HEK293 (cell line): ENCODE measurements at regions not wholly inside any gene's neighbourhood (a gene's known extent, or its start where the extent isn't known, plus 50 kb on each side); places are given as distances from the start of the nearest gene placed in this dataset.

ENCODE experiments used
- CTCF ChIA-PET: fragments of 350-600 bp; formaldehyde crosslinking; extraction: SDS; loops from one replicate; lab custom pipeline; 2021; ENCODE audit warnings: antibody characterized with exemption; lab: Yijun Ruan, JAX
- POLR2A ChIA-PET: fragments of 300-600 bp; formaldehyde crosslinking; extraction: SDS; loops from one replicate; lab custom pipeline; 2020; ENCODE audit warnings: antibody characterized with exemption, inconsistent platforms; lab: Yijun Ruan, JAX
- H3K27ac ChIP-seq: fragments of 200-500 bp; sonication (Bioruptor generic); 2 replicates; pipeline ENCODE4 v1.5.1; 2014; ENCODE audit warnings: low read depth, low read length, control low read depth, inconsistent platforms; ENCODE audit errors: extremely low read depth
- H3K36me3 ChIP-seq, 2 experiments: fragments of 200-500 bp in 1 of 2; sonication (Bioruptor generic) in 1 of 2; 1 replicate in 1 of 2; 2 replicates in 1 of 2; pipeline ENCODE4 v1.5.1; 2014 to 2017; ENCODE audit warnings: inconsistent platforms in 2 of 2, low read length in 2 of 2; ENCODE audit not compliant: control insufficient read depth in 2 of 2, insufficient read depth in 1 of 2
- H3K4me1 ChIP-seq: fragments of 200-500 bp; sonication (Bioruptor generic); 2 replicates; pipeline ENCODE4 v1.5.1; 2014; ENCODE audit warnings: mild to moderate bottlenecking, low read length, inconsistent platforms; ENCODE audit not compliant: control insufficient read depth, insufficient read depth
- H3K4me3 ChIP-seq: 2 replicates; pipeline ENCODE4 v1.5.1; 2011; ENCODE audit warnings: low read depth, mild to moderate bottlenecking, control low read depth, low read length, moderate library complexity
- H3K9me3 ChIP-seq: fragments of 200-500 bp; sonication (Bioruptor generic); 2 replicates; pipeline ENCODE4 v1.5.1; 2014; ENCODE audit warnings: low read depth, low read length, inconsistent platforms; ENCODE audit not compliant: control insufficient read depth, insufficient read depth
- FEZF1 ChIP-seq: fragments of 450-650 bp; formaldehyde crosslinking; IDR thresholded peaks from 2 replicates; pipeline ENCODE4 v1.5.1; 2016; ENCODE audit warnings: missing biosample characterization, missing genetic modification characterization
- GLI2 ChIP-seq: fragments of 450-650 bp; formaldehyde crosslinking; IDR thresholded peaks from 2 replicates; pipeline ENCODE4; 2017; ENCODE audit warnings: missing biosample characterization, missing genetic modification characterization, low read depth, borderline replicate concordance
- GLI4 ChIP-seq: fragments of 450-650 bp; formaldehyde crosslinking; IDR thresholded peaks from 2 replicates; pipeline ENCODE4 v1.5.1; 2016; ENCODE audit warnings: missing biosample characterization, missing genetic modification characterization
- KLF7 ChIP-seq: fragments of 450-650 bp; formaldehyde crosslinking; IDR thresholded peaks from 2 replicates; pipeline ENCODE4 v1.5.1; 2016; ENCODE audit warnings: missing biosample characterization, missing genetic modification characterization, borderline replicate concordance
- OSR2 ChIP-seq: fragments of 450-650 bp; formaldehyde crosslinking; IDR thresholded peaks from 2 replicates; pipeline ENCODE4 v1.5.1; 2016; ENCODE audit warnings: missing biosample characterization, missing genetic modification characterization
- YY1 ChIP-seq: fragments of 450-650 bp; formaldehyde crosslinking; IDR thresholded peaks from 2 replicates; pipeline ENCODE4 v1.5.1; 2018; ENCODE audit warnings: missing biosample characterization, missing genetic modification characterization
- ZBTB1 ChIP-seq: fragments of 450-650 bp; formaldehyde crosslinking; IDR thresholded peaks from 2 replicates; pipeline ENCODE4 v1.5.1; 2016; ENCODE audit warnings: missing biosample characterization, missing genetic modification characterization
- ZBTB49 ChIP-seq: fragments of 450-650 bp; formaldehyde crosslinking; IDR thresholded peaks from 2 replicates; pipeline ENCODE4 v1.5.1; 2016; ENCODE audit warnings: missing biosample characterization, missing genetic modification characterization, low read depth
- ZNF10 ChIP-seq: fragments of 450-650 bp; formaldehyde crosslinking; IDR thresholded peaks from 2 replicates; pipeline ENCODE4 v1.5.1; 2017; ENCODE audit warnings: missing biosample characterization, missing genetic modification characterization
- ZNF18 ChIP-seq: fragments of 450-650 bp; formaldehyde crosslinking; IDR thresholded peaks from 2 replicates; pipeline ENCODE4 v1.5.1; 2016; ENCODE audit warnings: missing biosample characterization, missing genetic modification characterization
- ZNF211 ChIP-seq: fragments of 450-650 bp; formaldehyde crosslinking; IDR thresholded peaks from 2 replicates; pipeline ENCODE4 v1.5.1; 2016; ENCODE audit warnings: low read depth, missing biosample characterization, missing genetic modification characterization
- ZNF248 ChIP-seq: fragments of 450-650 bp; formaldehyde crosslinking; IDR thresholded peaks from 2 replicates; pipeline ENCODE4 v1.5.1; 2017; ENCODE audit warnings: missing biosample characterization, missing genetic modification characterization
- ZNF280C ChIP-seq: fragments of 450-650 bp; formaldehyde crosslinking; IDR thresholded peaks from 2 replicates; pipeline ENCODE4 v1.5.1; 2016; ENCODE audit warnings: missing biosample characterization, missing genetic modification characterization
- ZNF324 ChIP-seq: fragments of 450-650 bp; formaldehyde crosslinking; IDR thresholded peaks from 2 replicates; pipeline ENCODE4 v1.5.1; 2016; ENCODE audit warnings: missing biosample characterization, missing genetic modification characterization
- ZNF404 ChIP-seq: fragments of 450-650 bp; formaldehyde crosslinking; IDR thresholded peaks from 2 replicates; pipeline ENCODE4 v1.5.1; 2017; ENCODE audit warnings: missing biosample characterization, missing genetic modification characterization
- ZNF501 ChIP-seq: fragments of 450-650 bp; formaldehyde crosslinking; IDR thresholded peaks from 2 replicates; pipeline ENCODE4 v1.5.1; 2016; ENCODE audit warnings: missing biosample characterization, missing genetic modification characterization
- ZNF513 ChIP-seq: fragments of 450-650 bp; IDR thresholded peaks from 2 replicates; pipeline ENCODE4 v1.5.1; 2018; ENCODE audit warnings: missing biosample characterization, missing genetic modification characterization
- ZNF580 ChIP-seq: fragments of 450-650 bp; formaldehyde crosslinking; IDR thresholded peaks from 2 replicates; pipeline ENCODE4 v1.5.1; 2016; ENCODE audit warnings: missing biosample characterization, missing genetic modification characterization
- ZNF600 ChIP-seq: fragments of 450-650 bp; formaldehyde crosslinking; IDR thresholded peaks from 2 replicates; pipeline ENCODE4 v1.5.1; 2016; ENCODE audit warnings: missing biosample characterization, missing genetic modification characterization
- ZNF629 ChIP-seq: fragments of 450-650 bp; formaldehyde crosslinking; IDR thresholded peaks from 2 replicates; pipeline ENCODE4 v1.5.1; 2017; ENCODE audit warnings: missing biosample characterization, missing genetic modification characterization
- ZNF658 ChIP-seq: fragments of 450-650 bp; formaldehyde crosslinking; IDR thresholded peaks from 2 replicates; pipeline ENCODE4; 2016; ENCODE audit warnings: missing biosample characterization, missing genetic modification characterization
- ZNF664 ChIP-seq: fragments of 450-650 bp; formaldehyde crosslinking; IDR thresholded peaks from 2 replicates; pipeline ENCODE4 v1.5.1; 2016; ENCODE audit warnings: missing biosample characterization, missing genetic modification characterization
- ZSCAN5A ChIP-seq: fragments of 450-650 bp; formaldehyde crosslinking; IDR thresholded peaks from 2 replicates; pipeline ENCODE4 v1.5.1; 2016; ENCODE audit warnings: missing biosample characterization, missing genetic modification characterization

- TF ChIP-seq ZSCAN5A (tag by site-specific recombination) (no peak), ZNF280C (tag by site-specific recombination) (no peak), FEZF1 (no peak), GLI4 (no peak)
These were observed 331.5 kb downstream of the CHRM3 start (continued) for GRCh38 chr1:239717918-239718184.

GRCh38 chr1:239718571-239718970 is 332.2 kb downstream of the CHRM3 start:
- TF ChIP-seq ZNF404 (tag by site-specific recombination) (no peak), ZBTB49 (tag by site-specific recombination) (no peak), ZNF664 (tag by site-specific recombination) (no peak), ZNF629 (tag by site-specific recombination) (no peak), YY1 (no peak), ZNF248 (tag by site-specific recombination) (no peak), ZNF324 (tag by site-specific recombination) (no peak), KLF7 (tag by site-specific recombination) (no peak), ZNF600 (no peak), ZBTB1 (no peak), ZNF18 (tag by site-specific recombination) (no peak), GLI2 (tag by site-specific recombination) (no peak), ZNF513 (tag by site-specific recombination) (no peak), ZNF10 (tag by site-specific recombination) (no peak), ZNF580 (tag by site-specific recombination) (no peak), OSR2 (no peak), ZNF658 (tag by site-specific recombination) (no peak), ZNF211 (tag by site-specific recombination) (no peak), ZNF501 (tag by site-specific recombination) (no peak)
- ChIA-PET POLR2A (no interaction called here), CTCF (interaction anchor here (0.5 to 1.1 kb wide), 5 partner anchors 8 to 464 kb away, joined by 3 read pairs; no protein-coding TSS in a partner anchor)
- H3K27ac ChIP-seq = no peak overlapping the region
- no peaks in the 10 kb centered on the region for H3K36me3 ChIP-seq
- no peak overlapping the region for H3K4me3 ChIP-seq
- H3K4me1 ChIP-seq = peaks cover 10% of the 10 kb centered on the region
- no peaks in the 10 kb centered on the region for H3K9me3 ChIP-seq
